Calu3 (cell line): ENCODE measurements at regions not wholly inside any gene's neighbourhood (a gene's known extent, or its start where the extent isn't known, plus 50 kb on each side); places are given as distances from the start of the nearest gene placed in this dataset. TPM values are rescaled to one million over a fixed set of nuclear protein-coding genes. Genes with fewer than 3 reads are reported as not detected.
A peak's percentile ranks its signal among the peaks of the same experiment; 100 is the strongest.

Experiments
- microRNA-seq: library from miRNA; unstranded; fragments of <30 nt; microRNA quantifications from one replicate; pipeline ENCODE4 v1.2.0, GENCODE V29; 2022

Small RNA genes lying in the stretch of these regions (microRNA-seq; reads per million reads assigned to microRNA genes)
- gene MIR374B (not detected), gene MIR374C (not detected), gene MIR421 (1,066 reads per million, percentile 84 among the genes with 10 or more reads in this experiment)
